HG03175 (cell line): ENCODE measurements at regions not wholly inside any gene's neighbourhood (a gene's known extent, or its start where the extent isn't known, plus 50 kb on each side); places are given as distances from the start of the nearest gene placed in this dataset.
"Not testable (repeated sequence)": the region's sequence is repeated elsewhere in the genome, so short reads cannot be mapped to it uniquely, and the experiment has no call there.

Source experiments
- ATAC-seq: cut with Tn5 transposase; IDR thresholded peaks from one replicate; pipeline ENCODE4 v1.9.1; 2021; ENCODE audit warnings: mild to moderate bottlenecking, moderate library complexity; ENCODE audit not compliant: unreplicated experiment

DNA sequence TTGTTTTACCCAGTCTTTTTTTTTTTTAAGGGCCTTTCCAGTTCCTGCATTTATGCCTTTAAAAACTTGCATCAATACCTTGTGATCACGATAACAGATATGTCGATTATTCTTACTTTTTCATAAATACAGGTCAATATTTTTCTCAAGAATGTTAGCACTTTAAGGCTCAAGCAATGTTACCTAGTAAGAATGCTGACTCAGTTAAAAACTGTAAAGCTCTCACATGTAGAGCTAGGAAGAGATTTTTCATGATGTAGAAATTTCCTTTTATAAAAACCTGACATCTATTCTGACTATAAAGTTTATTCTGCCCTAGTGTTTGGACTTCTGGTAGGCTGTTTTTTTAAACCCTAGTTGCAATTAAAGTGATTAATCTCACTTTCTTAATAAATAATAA, 684.0 kb downstream of the ZBBX start:
- ATAC-seq, result no peak

DNA sequence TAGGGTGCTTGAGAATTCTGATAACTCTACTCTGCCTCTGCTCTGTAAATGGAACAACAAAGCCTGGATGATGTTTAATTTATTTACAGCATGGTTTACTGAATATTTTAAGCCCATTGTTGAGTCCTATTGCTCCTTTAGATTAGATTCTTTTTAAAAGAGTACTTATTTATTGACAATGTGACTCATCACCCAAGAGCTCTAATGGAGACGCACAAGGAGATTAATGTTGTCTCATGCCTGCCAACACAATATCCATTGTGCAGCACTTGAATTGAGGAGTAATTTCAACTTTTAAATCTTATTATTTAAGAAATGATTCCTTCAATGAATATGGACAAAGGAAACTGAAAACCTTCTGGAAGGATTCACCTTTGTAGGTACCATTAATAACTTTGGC, 691.4 kb downstream of the ZBBX start:
- no peak for ATAC-seq

- ATAC-seq, result no peak
Measured at GRCh38 chr3:166685246-166685645, 694.9 kb downstream of the ZBBX start.

DNA sequence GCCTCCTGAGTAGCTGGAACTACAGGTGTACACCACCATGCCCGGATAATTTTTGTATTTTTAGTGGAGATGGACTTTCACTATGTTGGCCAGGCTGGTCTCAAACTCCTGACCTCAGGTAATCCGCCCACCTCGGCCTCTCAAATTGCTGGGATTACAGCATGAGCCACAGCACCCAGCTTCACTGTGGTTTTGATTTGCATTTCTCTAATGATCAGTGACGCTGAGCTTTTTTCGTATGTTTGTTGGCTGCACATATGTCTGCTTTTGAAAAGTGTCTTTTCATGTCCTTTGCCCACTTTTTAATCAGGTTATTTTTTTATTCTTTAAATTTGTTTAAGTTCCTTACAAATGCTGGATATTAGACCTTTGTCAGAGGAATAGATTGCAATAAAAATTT, 696.0 kb downstream of the ZBBX start:
- not testable (repeated sequence) for ATAC-seq

DNA sequence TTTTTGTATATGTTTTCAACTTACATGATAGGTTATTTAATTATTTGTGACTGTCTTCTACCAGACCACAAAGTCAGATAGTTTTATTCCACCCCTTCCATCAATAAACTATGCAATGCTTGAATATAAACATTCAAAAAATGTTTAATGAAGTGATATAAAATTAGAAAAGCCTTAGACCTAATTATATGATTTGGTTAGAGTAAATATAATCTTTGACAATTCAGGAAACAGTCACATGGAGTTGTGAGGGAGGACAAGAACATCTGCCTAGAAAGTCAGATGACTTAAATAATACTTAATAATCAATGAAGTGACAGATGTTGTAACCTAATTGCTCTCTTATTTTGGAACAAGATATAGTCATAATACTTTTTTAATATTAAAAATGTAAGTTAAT, 710.3 kb downstream of the ZBBX start:
- no peak for ATAC-seq

DNA sequence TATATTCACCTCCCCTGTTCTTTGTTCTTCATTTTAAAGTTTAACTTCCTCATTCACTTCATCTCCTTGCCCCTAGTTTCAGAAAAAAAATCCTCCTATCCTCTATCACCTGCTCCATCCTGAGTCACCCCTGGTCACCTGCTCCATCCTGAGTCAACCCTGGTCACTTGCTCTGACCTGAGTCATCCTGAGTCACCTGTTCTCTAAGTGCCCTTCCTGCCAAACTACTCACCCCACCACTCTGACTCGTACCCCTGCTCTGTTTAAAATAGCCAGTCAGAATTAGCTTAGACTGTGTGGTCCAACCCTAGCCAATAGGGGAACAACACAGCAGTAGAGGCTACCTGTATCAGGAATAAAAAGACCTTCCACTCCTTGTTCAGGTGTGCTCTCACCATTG, 716.9 kb downstream of the ZBBX start:
- ATAC-seq, result no peak

DNA sequence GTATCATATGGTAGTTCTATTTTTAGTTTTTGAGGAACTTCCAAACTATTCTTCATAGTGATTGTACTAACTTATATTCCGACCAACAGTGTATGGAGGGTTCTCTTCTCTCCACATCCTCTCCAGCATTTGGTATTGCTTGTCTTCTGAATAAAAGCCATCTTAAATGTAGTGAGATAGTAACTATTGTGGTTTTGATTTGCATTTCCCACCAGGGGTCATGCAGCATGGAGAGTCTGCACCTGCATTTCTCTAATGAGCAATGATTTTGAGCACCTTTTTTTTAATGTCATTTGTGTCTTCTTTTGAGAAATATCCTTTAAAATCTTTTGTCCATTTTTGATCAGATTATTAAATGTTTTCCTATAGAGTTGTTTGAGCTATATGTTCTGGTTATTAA, 718.5 kb downstream of the ZBBX start:
- no peak for ATAC-seq

DNA sequence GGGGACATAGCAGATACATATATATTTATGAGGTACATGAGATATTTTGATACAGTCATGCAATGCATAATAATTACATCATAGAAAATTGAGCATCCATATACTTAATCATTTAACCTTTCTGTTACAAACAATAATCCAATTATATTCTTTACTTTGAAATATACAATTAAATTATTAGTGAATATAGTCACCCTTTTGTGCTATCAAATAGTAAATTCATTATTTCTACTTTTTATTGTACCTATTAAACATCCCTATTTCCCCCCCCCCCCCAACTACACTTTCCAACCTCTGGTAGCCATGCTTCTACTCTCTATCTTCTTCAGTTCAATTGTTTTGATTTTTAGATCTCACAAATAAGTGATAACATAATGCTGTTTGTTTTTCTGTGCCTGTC, 719.1 kb downstream of the ZBBX start:
- no peak for ATAC-seq

- ATAC-seq, result no peak
Measured at GRCh38 chr3:166637984-166638530, 742.0 kb downstream of the ZBBX start.

- no peak for ATAC-seq
Measured at GRCh38 chr3:166634091-166634746, 745.9 kb downstream of the ZBBX start.

GRCh38 chr3:166630190-166630589, 749.9 kb downstream of the ZBBX start:
- ATAC-seq, result no peak

GRCh38 chr3:166613365-166613764, 766.7 kb downstream of the ZBBX start:
- no peak for ATAC-seq

DNA sequence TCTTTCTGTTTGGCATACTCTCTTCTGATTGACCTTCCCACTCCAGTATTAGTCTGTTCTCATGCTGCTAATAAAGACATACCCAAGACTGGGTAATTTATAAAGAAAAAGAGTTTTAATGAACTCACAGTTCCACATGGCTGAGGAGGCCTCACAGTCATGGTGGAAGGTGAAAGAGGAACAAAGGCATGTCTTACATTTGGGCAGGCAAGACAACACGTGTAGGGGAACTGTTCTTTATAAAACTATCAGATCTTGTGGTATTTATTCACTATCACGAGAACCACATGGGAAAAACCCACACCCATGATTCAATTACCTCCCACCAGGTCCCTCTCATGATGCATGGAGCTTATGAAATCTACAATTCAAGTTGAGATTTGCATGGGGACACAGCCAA, 767.3 kb downstream of the ZBBX start:
- ATAC-seq, result not testable (repeated sequence)

DNA sequence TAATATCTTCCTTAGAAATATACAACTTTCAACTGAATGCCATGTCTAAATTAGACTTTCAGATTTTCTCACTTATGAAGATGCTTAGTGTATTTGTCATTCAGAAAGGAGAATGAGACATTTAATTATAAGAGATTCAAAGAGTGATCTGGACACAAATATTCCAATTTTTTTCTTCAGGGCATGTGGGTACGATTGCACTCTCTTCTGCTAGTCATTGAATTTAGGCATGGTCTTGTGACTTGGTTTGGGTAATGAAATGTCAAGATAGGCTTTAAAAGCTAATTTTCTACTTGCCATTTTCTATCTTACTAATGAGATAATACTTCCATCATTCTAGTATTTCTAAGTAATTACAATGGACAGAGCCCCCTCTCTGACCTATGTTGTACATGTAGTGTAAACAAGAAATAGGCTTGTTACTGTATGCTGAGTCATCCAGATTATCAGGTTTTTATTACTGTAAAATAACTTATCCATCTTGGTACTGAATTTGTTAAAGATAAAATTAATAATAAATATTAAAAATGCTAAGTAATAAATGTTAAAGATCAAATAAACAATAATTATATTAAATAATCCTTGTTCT, 770.8 kb upstream of the BCHE start:
- ATAC-seq, result no peak

DNA sequence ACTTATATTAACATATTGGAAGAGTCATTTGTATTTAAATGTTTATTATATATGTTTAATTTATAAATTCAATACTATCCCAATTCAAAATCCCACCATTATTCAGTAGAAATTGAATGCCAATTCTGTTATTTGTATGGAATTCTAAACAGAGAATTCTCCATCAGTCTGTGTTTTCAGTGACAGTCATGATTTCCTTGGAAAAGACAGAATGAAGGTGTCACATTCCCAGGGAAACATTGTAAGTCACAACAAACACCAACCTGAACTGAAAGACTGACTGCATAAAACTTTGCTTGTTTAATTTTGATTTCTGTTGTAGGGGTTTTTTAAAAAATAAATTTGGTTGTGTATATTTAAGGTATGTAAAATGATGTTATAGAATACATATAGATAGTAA, 769.8 kb upstream of the BCHE start:
- ATAC-seq, result no peak

DNA sequence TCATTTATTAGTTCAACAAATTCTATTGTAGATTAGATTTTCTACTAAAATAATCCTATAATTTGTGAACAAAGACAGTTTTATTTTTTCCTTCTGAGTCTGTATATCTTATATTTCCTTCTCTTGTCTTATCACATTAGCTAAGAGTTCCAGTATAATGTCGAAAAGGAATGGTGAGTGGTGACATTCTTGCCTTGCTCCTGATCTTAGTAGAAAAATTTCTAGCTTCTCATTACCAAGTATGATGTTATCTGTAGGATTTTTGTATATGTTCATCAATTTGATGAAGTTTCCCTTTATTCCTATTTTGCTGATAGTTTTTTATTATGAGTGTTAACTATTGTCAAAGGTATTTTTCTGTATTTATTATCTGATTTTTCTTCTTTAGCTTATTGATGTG, 756.6 kb upstream of the BCHE start:
- no peak for ATAC-seq

GRCh38 chr3:166582236-166582635, 745.0 kb upstream of the BCHE start:
- ATAC-seq, result no peak

DNA sequence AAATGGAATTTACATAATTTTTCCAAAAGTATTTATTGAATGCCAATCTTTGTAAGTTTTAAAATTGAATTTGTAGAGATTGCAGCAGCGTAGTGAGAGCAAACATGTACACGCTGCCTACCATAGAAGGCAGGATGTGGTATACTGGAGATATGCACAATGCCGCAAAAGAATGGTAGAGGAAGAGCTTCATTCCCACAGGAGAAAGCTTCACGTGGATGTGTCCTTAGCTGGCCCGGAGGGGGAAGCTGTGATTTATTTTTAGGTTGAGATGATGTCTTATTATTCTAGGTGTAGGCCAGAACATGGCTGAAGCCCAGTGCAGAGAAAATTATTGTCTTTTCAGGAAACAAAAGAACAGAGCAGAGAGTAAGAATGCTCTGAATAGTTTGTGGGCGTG, 743.3 kb upstream of the BCHE start:
- no peak for ATAC-seq

DNA sequence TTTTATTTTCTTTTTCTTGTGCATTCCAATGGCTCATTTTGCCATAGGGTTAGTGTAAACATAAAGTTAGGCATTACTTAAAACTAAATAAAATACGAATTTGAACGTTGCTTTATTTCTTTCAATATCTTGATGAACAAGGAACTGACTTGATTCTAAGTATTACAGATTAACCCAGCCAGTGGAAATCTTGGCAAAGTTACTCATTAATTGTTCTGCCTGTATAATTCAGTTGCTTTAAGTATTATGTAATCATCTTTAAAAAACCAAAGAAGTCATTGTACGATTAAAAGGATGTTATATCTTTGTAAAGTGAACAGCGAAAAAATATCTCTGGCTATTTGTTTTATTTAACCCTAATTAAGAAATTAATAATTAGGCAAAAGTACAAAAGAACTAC, 737.9 kb upstream of the BCHE start:
- ATAC-seq, result no peak

GRCh38 chr3:166571686-166572085, 734.5 kb upstream of the BCHE start:
- ATAC-seq, result not testable (repeated sequence)

GRCh38 chr3:166570102-166570501, 732.9 kb upstream of the BCHE start:
- ATAC-seq, result no peak

- no peak for ATAC-seq
Measured at GRCh38 chr3:166569589-166569988, 732.4 kb upstream of the BCHE start.

GRCh38 chr3:166560253-166560652, 723.0 kb upstream of the BCHE start:
- ATAC-seq, result no peak
